ENCODE measurements at regions not wholly inside any gene's neighbourhood (a gene's known extent, or its start where the extent isn't known, plus 50 kb on each side); places are given as distances from the start of the nearest gene placed in this dataset.

- H4K20me1 ChIP-seq (ENCODE audit: control insufficient read depth, extremely low read depth, insufficient read depth, low read length): no peaks in the 10 kb centered on the region
- H3K4me2 ChIP-seq (ENCODE audit: extremely low read depth, insufficient read depth, low read length): no peak overlapping the region
- H2AFZ ChIP-seq (ENCODE audit: low read length): no peak overlapping the region
- H3K36me3 ChIP-seq (ENCODE audit: control insufficient read depth, insufficient read depth, low read length): no peaks in the 10 kb centered on the region
- TF ChIP-seq EZH2 (IDR thresholded peaks at IDR 0.05; ENCODE audit: low read length, missing control alignments) (no peak), CTCF (conservative IDR thresholded peaks at IDR 0.05 in 1 of 2, IDR thresholded peaks at IDR 0.05 in 1 of 2; ENCODE audit: low read depth in 1 of 2, low read length in 2 of 2) (no peak)
- H3K79me2 ChIP-seq (ENCODE audit: control insufficient read depth, insufficient read depth, low read length): no peaks in the 10 kb centered on the region
- no peak overlapping the region for H3K9ac ChIP-seq (ENCODE audit: insufficient read depth, low read length)
- no peaks in the 10 kb centered on the region for H3K4me1 ChIP-seq (ENCODE audit: control insufficient read depth, extremely low read depth, insufficient read depth, low read length)
- no peak overlapping the region for H3K4me3 ChIP-seq (replicated peaks in 1 of 4; ENCODE audit: control extremely low read depth in 1 of 4, insufficient read depth in 1 of 4, low read depth in 3 of 4, low read length in 4 of 4)
- H3K9me3 ChIP-seq (ENCODE audit: control insufficient read depth, insufficient read depth, low read depth, low read length): no peaks in the 10 kb centered on the region
- H3K27me3 ChIP-seq (ENCODE audit: control insufficient read depth, insufficient read depth, low read length): no peaks in the 10 kb centered on the region
- no peak overlapping the region for H3K27ac ChIP-seq (ENCODE audit: insufficient read depth, low read length)
- no peak for DNase-seq (ENCODE audit: low read depth in 2 of 2)
Observed at GRCh38 chr13:103734837-103735236, 668.6 kb upstream of the SLC10A2 start.

GRCh38 chr13:103731959-103732358 is 665.7 kb upstream of the SLC10A2 start:
- Histone ChIP-seq H4K20me1 (ENCODE audit: control insufficient read depth, extremely low read depth, insufficient read depth, low read length) (no peaks in the 10 kb centered on the region), H3K9me3 (ENCODE audit: control insufficient read depth, insufficient read depth, low read depth, low read length) (no peaks in the 10 kb centered on the region), H3K27me3 (ENCODE audit: control insufficient read depth, insufficient read depth, low read length) (no peaks in the 10 kb centered on the region), H3K4me1 (ENCODE audit: control insufficient read depth, extremely low read depth, insufficient read depth, low read length) (no peaks in the 10 kb centered on the region), H3K4me3 (replicated peaks in 1 of 4; ENCODE audit: control extremely low read depth in 1 of 4, insufficient read depth in 1 of 4, low read depth in 3 of 4, low read length in 4 of 4) (no peak overlapping the region), H3K4me2 (ENCODE audit: extremely low read depth, insufficient read depth, low read length) (no peak overlapping the region), H3K36me3 (ENCODE audit: control insufficient read depth, insufficient read depth, low read length) (no peaks in the 10 kb centered on the region), H2AFZ (ENCODE audit: low read length) (no peak overlapping the region), H3K79me2 (ENCODE audit: control insufficient read depth, insufficient read depth, low read length) (no peaks in the 10 kb centered on the region), H3K9ac (ENCODE audit: insufficient read depth, low read length) (no peak overlapping the region), H3K27ac (ENCODE audit: insufficient read depth, low read length) (no peak overlapping the region)
- DNase-seq (ENCODE audit: low read depth in 2 of 2): no peak
- TF ChIP-seq EZH2 (IDR thresholded peaks at IDR 0.05; ENCODE audit: low read length, missing control alignments) (no peak), CTCF (conservative IDR thresholded peaks at IDR 0.05 in 1 of 2, IDR thresholded peaks at IDR 0.05 in 1 of 2; ENCODE audit: low read depth in 1 of 2, low read length in 2 of 2) (no peak)

GRCh38 chr13:103730407-103730806 is 664.2 kb upstream of the SLC10A2 start:
- Histone ChIP-seq H4K20me1 (ENCODE audit: control insufficient read depth, extremely low read depth, insufficient read depth, low read length) (no peaks in the 10 kb centered on the region), H3K36me3 (ENCODE audit: control insufficient read depth, insufficient read depth, low read length) (no peaks in the 10 kb centered on the region)
- no peak for TF ChIP-seq CTCF (conservative IDR thresholded peaks at IDR 0.05 in 1 of 2, IDR thresholded peaks at IDR 0.05 in 1 of 2; ENCODE audit: low read depth in 1 of 2, low read length in 2 of 2)
- no peak for TF ChIP-seq EZH2 (IDR thresholded peaks at IDR 0.05; ENCODE audit: low read length, missing control alignments)

More at GRCh38 chr13:103730407-103730806, 664.2 kb upstream of the SLC10A2 start:
- Histone ChIP-seq H2AFZ (ENCODE audit: low read length) (no peak overlapping the region), H3K27me3 (ENCODE audit: control insufficient read depth, insufficient read depth, low read length) (no peaks in the 10 kb centered on the region), H3K4me3 (replicated peaks in 1 of 4; ENCODE audit: control extremely low read depth in 1 of 4, insufficient read depth in 1 of 4, low read depth in 3 of 4, low read length in 4 of 4) (no peak overlapping the region), H3K27ac (ENCODE audit: insufficient read depth, low read length) (no peak overlapping the region), H3K9ac (ENCODE audit: insufficient read depth, low read length) (no peak overlapping the region), H3K9me3 (ENCODE audit: control insufficient read depth, insufficient read depth, low read depth, low read length) (no peaks in the 10 kb centered on the region), H3K4me2 (ENCODE audit: extremely low read depth, insufficient read depth, low read length) (no peak overlapping the region), H3K79me2 (ENCODE audit: control insufficient read depth, insufficient read depth, low read length) (no peaks in the 10 kb centered on the region), H3K4me1 (ENCODE audit: control insufficient read depth, extremely low read depth, insufficient read depth, low read length) (no peaks in the 10 kb centered on the region)
- no peak for DNase-seq (ENCODE audit: low read depth in 2 of 2)
